Posterior vena cava (tissue), 2 donors: ENCODE measurements at regions not wholly inside any gene's neighbourhood (a gene's known extent, or its start where the extent isn't known, plus 50 kb on each side); places are given as distances from the start of the nearest gene placed in this dataset.

ENCODE experiments used
- DNase-seq: peaks from one replicate; pipeline ENCODE4 v3.0.0-alpha.2; 2020; ENCODE audit warnings: low spot score
- intact Hi-C, 2 donors: fragments of 100-400 bp; cut with DNase I; formaldehyde crosslinking; loops; one replicate each; pipeline versions ENCODE4 v1.14.1 to v1.14.2; 2022 to 2023
- donor health status: DM: yes; HTN: yes; CAD: no.
- donor health status: DM: yes; HTN: yes; CAD: no.

DNA sequence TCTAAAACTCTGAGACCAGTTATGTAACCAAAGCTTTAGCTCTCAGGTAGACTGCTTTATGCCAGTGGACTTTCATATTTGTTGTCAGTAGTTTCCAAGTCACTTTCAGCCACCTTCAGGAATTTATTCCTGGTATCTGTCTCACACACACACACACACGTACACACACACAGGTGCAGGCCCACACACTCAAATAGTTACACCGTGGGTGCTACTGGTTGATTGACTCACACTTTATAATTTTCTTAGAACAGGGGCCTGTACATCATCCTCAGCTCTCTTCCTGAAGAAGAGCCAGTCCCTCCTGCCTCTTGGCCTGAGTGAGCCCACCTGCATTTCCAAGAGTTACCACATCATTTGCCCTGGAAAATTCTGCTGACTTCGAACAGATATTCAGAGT is 555.2 kb downstream of the SOX6 start:
- no peak for DNase-seq
- intact Hi-C loops, result loop anchor here in 1 of 2 donors (1.0 kb wide), 1 partner anchor 40 kb away; no protein-coding TSS in a partner anchor

DNA sequence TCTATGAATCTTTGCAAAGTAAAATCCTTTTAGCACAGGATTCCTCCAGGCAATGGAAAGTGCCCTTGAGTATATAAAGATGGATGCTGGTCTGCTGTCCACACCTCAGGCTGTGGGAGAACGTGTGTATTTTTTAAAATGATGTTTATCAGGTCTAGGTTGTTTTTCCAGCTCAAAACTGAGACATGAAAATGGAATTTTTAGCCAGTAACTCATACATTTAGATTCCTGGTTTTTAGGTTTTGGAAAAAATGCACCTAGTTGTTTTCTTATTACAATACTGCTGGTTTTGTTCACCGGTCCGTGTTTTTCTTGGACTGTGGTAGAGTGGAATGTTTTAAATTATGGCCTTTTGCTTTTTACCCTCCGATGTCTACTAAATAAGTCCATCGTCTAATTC is 554.7 kb downstream of the SOX6 start:
- intact Hi-C loops, result loop anchor here in 1 of 2 donors (1.0 kb wide), 1 partner anchor 40 kb away; no protein-coding TSS in a partner anchor
- no peak for DNase-seq

DNA sequence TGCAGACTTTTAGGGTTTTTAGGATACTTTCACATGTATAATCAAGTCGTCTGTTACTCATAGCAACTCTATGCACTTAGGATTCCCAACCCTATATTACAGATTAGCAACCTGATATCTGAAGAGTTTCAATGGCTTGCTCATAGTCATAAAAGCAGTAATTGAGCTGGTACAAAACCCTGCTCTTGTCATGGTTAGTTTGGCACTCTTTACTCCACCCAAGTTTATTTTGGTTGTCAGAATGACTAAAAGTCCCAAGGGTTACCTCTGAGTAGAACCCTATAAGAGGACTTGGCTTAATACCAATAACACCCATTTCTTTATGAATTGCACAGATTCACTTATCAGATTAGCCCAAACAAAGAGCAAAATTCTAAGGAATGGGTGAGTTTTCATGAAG is 550.6 kb downstream of the SOX6 start:
- intact Hi-C loops, result no loop called here
- DNase-seq, result no peak

DNA sequence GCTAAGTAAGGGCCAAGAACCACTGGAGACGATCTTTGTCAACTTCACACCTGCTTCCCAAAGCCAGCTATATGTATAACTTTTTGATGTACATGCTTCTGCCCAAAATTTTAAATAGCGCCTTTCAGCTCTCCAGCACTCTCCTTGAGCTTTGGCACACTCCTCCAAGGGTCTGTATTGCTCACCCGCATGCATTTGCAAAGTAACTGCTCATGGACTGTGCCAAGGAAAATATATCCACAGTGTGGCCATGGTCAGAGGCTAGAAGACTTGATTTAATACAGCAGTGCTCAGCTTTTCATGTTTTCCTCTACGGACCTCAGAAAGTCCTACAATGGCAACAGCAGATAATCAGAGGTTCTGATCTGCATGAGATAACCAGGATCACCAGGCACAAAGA is 550.1 kb downstream of the SOX6 start:
- no peak for DNase-seq
- intact Hi-C loops, result no loop called here

DNA sequence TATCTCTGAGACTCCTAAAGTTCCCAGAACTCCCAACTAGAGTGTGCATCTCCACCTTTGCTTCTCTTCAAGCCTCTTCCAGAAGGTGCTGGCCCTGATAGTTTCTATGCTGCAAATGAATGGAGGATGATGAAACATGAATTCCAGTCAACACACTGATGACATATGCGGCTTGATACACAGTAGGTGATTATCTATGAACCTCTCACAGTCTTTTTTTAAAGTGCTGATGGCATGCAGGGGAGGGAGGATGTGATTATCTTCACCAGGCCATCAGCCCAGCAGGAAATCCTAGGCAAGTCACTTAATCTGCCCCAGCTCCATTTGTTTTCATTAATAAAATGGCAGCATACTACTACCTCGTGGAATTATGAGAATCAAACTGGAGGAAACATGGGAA is 548.5 kb downstream of the SOX6 start:
- intact Hi-C loops, result no loop called here
- no peak for DNase-seq

DNA sequence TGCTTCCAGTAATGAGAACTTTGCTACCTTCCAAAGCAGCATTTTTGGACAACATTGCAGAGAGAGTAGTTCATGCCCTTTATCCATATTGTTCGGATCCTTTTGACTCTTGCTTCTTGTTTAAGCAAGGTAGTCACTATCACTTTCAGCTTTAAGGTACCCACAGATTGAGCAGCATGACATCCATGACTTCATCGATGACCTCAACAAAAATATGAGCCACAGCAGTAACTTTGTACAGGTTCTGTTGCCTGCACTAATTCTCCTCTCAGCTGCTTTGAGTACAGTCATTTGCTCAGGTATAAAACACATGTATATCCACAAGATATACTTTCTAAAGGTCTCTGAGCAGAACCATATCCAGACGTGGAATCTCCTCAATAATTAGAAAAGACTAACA is 546.3 kb downstream of the SOX6 start:
- intact Hi-C loops, result loop anchor here in 1 of 2 donors (10.0 kb wide), 1 partner anchor 155 kb away; no protein-coding TSS in a partner anchor
- DNase-seq, result no peak

DNA sequence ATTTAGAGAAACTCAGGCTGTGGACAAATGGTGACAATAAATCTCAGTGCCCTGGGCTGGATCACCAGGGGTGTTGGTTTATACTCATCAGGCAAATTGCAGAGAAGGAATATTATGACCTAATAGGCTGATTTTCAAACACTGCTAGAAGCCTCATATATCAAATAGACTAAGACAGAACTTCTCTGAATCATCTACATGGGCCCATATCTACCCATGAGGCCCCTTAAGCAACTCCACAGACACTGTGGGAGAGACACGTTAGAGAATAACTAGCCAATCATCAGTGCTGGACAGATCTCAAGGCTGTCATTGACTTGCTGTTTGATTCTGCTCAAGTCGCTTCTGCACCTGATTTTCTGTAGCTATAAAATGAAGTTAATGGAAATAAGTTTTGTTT is 545.8 kb downstream of the SOX6 start:
- intact Hi-C loops, result loop anchor here in 1 of 2 donors (10.0 kb wide), 1 partner anchor 156 kb away; no protein-coding TSS in a partner anchor
- no peak for DNase-seq

DNA sequence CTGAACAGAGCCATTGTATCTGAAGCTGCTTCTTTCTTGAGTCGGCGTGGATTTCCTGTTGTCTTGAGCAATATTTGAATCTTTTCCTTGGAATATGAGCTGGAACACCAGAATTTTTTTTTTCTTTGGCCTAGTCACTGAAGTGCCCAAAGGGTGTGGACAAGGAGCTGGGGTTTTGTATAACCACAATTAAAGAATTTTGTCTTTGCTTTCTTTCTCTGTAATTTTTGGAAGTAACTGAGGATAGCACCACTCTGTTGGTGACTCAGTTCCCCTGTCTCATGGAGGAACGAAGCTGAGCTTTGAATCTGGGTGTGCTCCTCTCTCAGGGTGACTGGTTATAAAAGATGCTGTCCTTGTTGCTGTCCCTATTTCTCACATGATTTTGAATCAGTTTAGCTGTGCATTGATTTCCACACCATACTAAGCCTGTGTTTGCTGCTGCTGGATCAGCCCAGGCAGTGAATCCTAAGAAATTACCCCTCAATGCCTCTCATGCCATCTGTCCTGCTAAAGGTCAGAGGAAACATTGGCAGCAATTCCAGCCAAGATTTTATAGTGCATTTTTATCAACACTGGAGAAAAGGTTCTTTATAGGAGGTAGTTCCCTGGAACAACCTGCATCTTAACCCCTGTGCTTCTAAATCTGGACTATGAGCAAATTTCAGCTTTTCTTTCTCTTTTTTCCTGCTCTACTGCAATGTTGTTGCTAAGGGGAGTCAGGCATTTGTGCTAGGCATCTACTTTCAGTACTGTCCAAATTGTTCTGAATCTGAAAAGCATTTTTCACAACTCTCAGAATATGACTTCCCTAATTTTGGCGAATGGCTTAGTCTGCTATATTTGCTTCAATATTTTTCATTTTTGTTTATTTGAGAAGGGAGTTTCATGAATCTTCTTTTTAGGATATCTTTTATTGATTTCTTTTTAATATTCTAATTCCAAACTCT is 540.8 kb downstream of the SOX6 start:
- DNase-seq, result no peak

DNA sequence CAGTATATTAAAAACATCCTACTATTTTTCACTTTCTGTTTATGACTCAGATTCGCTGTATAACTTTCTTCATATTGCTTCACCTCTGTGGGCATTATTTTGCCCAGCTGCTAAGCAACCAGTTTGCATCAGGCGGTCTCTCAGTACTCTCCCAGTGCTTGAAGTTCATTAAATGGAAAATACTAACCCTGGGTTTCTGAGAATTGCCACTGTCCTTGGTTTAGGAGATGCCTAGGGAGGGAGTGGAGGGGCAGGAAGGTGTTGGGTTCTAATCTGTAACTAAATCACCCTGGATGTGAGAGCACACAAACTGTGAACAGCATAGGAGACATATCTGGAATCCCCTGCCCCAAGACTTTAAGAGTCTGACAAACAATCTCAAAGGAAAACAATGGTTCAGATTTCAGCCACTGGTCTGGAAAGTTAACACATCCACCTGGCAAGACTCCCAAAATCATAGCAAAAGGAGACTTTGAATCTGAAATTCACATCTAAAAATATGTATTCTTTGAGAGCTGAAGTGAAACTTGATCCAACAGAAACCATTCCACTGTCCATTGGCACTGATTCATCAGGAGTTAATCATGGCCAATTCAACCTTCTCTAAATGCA is 540.0 kb downstream of the SOX6 start:
- intact Hi-C loops, result loop anchor here in 1 of 2 donors (10.0 kb wide), 1 partner anchor 162 kb away; no protein-coding TSS in a partner anchor
- DNase-seq, result no peak

More for the DNA sequence above, 540.8 kb downstream of the SOX6 start:
- intact Hi-C loops, result loop anchor here in 1 of 2 donors (10.0 kb wide), 1 partner anchor 161 kb away; no protein-coding TSS in a partner anchor

DNA sequence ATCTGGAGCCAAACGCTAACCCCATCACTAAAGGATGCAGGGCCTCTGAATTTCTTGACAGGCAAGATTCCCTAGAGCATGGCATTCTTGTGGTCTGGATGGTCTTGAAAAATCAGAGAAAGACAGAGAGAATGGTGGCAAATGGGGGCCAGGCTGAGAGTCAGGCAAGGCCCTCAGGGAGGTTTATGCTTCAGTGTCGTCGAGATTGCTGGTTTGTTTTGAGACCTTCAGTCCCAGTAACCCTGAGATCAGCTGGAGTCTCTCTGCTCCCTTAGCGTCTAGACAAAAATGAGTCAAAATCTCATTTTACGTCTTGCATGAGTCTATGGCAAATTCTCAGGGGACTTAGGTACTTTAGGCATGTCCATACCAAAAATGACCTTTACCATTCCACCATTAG is 539.3 kb downstream of the SOX6 start:
- DNase-seq, result no peak
- intact Hi-C loops, result loop anchor here in 1 of 2 donors (10.0 kb wide), 1 partner anchor 162 kb away; no protein-coding TSS in a partner anchor

DNA sequence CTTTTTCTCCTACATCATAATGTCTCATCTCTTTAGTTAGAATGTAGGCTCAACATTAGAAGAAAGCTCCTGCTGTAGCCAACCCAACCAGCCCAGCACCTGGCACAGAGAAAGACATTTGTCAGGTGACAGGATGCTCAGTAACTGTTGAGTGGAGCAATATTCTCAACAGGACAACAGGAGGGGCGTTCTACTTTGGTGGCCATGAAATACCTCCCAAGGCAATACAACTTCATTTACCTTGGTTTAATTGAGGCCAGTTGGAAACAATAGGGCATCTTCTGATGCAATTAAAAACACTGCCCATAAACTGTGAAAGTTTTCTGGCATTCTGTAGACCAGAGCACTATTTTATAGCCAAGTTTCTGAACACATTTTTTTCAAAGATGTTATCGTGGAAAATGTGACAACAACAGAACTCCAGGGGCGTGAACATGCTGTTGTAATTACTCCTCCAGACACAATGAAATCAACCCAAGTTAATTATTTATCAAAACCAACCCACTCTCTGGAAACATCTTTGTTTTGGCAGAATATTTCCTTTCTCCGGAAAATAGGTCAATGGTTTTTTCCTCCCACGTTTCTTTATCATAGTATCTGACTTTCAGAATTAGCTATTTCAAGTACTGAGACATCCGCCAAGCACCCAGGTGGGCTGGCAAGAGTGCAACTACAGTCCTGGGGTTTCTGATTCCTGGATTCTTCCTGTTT is 538.1 kb downstream of the SOX6 start:
- no peak for DNase-seq
- intact Hi-C loops, result loop anchor here in 1 of 2 donors (10.0 kb wide), 1 partner anchor 163 kb away; no protein-coding TSS in a partner anchor

DNA sequence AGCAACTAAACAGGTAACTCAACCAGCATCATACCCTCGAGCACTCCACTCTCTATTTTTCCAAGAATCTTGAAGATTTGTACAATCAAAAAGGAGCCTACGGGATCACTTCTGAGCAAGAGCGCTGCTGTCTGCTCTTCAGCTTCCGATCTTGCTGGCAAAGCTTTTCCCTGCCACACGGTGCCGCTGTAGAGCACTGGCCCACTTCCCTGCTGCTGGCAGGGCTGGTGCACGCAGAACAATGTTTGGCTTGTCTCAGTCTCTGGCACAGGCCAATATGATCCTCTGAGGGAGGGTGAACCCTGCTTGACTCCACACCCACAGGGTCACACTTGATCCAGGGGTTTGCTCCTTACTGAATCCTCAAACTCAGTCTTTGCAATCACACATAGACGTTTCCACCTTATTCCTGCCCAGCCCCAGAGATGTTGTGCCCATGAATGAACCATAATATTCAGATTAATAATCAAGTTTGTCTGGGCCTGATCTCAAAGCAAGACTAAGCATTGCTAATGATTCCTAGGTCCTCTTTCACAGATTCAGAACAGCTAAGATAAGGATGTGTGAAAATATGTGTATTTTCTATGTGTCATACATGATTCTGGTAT is 536.6 kb downstream of the SOX6 start:
- DNase-seq, result peak; percentile 89
- intact Hi-C loops, result loop anchor here in 1 of 2 donors (10.0 kb wide), 1 partner anchor 165 kb away; no protein-coding TSS in a partner anchor

DNA sequence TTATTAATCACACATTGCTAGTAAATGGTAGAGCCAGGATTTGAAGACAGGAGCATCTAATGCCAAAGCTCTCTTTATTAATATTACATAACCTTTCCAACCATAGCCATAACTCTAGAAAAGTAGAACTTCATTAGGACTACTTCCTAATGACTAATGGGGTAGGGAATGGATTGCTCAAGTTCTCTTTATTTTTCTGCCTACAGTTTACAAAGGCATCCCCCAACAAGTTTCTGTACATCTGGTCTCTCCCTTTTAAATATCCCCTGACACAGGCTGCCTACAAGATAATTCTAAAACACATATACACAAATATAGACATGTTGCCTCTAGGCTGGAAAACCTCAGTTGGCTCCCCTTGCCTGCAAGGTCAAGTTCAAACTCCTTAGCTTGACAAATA is 534.9 kb downstream of the SOX6 start:
- DNase-seq, result no peak
- intact Hi-C loops, result no loop called here

DNA sequence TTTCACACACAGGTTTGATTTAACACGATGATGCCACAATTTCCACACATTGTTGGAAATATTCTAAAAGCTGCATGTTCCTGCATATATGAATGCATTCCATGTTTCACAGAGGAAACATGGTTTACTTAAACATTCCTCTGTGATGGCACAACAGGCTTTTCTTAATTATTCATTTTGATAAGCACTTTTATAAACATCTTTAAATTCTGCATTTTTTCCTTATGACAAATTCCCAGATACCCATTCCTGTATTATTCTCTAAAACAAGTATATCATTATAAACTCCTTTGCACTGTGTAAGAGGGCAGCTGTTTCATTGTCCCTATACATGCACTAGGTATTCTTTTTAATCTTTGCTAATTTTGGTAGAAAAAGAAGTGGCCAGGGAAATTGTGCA is 532.3 kb downstream of the SOX6 start:
- no peak for DNase-seq
- intact Hi-C loops, result no loop called here

DNA sequence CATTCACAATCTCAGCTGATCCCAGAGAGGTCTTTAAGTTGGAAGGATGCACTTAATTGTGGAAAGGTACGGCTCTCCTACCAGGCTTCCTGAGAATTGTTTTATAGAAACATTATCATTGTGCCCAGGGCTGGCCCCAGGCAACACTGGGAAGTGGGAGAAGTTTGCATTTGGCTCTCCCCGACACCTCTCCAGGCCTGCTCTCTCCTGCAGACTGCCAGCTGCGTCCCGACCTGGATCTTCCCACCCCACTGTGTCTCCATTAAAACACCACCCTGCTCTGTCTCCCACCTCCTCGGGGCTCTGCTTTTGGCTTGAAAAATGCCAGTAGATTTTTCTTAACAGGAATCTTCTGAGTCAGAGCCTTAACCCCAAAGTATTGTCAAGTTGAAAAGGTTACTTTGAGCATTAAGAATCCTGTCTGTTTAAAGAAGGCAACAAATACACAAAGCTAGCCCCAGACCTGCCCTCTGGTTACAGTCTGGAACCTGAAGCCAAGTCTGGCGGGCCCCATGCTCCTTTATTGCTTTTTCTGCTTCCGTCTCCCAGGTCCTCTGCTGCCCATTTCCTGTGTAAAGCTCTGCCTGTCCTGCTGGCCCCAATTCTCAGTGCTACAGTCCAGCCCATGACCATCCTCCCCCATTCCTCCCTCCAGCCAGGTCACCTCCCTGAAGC is 530.2 kb downstream of the SOX6 start:
- intact Hi-C loops, result no loop called here
- no peak for DNase-seq

DNA sequence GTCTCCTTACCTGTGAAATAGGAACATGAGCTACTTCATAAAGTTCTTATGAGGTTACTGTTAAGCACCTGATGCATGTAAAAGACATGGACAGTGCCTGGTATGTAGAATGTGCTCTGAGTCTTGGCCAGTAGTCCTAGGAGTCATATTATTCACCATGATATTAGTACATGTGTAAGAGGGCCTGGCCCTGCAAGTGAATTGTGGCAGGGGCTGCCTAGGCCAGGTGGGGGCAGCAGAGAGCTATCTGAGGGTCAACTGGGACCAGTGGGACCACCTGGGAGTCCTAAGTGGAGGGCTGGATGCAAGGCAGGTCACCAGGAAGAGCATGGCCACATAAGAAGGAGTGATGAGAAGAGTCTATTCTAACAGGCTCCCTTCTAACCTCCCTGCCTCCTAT is 529.5 kb downstream of the SOX6 start:
- intact Hi-C loops, result no loop called here
- no peak for DNase-seq

DNA sequence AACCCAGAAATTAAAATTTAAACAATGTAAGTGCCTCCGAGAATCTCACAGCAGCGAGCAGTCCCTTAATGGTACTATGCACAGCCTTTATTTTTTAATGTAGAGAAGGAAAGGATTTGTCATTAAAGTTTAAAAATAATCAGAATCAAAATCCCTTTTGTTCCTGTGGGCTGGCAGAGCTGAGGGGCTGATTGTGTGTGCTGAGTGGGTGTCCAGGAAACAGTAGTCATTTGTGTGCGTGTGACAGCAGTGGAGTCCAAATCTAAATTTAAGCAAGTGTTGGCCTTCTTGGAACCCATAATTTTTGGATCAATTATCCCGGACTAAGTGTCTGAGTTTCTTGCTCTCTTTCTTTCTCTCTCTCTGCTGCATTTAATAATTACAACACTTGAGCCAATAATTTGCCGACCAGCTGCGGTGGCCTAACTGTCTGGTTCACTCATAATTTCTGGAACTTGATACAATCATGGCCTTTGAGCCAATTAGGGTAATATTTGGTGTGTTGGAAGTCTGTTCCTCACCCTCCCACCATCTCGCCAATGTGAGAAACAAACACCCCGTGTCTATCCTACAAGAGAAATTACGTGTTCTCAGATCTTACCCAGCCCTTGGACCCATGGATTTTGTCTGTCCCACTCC is 528.0 kb downstream of the SOX6 start:
- intact Hi-C loops, result no loop called here
- DNase-seq, result no peak

DNA sequence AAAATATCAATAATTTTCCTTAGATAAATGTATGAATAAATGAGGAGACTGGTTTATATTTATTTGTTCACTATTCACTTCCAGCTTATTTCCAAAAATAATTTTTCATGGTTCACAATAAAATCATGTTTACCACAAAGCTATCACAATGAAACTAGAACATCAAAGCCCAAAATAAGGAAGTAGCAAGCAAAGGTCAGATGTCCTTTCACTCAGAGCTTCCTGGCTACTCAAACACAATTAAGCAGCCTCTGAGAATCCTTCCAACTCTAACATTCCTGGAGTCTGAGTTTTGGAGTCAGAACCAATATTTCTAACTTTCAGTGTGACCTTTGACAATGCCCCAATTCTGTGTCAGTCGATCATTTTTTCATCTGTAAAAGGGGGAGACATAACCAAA is 527.0 kb downstream of the SOX6 start:
- intact Hi-C loops, result no loop called here
- DNase-seq, result no peak
